GM21390 (cell line): ENCODE measurements at regions not wholly inside any gene's neighbourhood (a gene's known extent, or its start where the extent isn't known, plus 50 kb on each side); places are given as distances from the start of the nearest gene placed in this dataset.

Experiments
- ATAC-seq: cut with Tn5 transposase; IDR thresholded peaks from one replicate; pipeline ENCODE4 v1.9.1; 2021; ENCODE audit not compliant: unreplicated experiment

DNA sequence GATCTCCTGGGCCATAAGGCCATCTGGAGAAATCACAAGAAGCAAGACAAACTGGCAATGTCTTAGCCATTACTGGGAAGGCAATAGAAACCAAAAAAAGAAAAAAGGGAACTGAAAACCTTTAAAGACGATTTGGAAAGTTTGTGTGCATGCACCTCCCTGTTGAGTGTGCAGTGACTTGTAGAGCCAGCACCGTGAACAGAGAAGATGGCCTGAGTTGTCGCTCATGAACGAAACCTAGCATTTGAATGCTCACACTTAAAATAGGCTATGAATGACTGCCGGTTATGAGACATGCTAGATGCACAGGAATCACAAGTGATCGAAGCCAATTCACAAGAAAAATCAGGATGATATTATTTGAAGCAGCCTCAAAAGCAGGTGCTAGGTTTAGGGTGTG, 151.3 kb upstream of the ADO start:
- peak; percentile 84 for ATAC-seq

DNA sequence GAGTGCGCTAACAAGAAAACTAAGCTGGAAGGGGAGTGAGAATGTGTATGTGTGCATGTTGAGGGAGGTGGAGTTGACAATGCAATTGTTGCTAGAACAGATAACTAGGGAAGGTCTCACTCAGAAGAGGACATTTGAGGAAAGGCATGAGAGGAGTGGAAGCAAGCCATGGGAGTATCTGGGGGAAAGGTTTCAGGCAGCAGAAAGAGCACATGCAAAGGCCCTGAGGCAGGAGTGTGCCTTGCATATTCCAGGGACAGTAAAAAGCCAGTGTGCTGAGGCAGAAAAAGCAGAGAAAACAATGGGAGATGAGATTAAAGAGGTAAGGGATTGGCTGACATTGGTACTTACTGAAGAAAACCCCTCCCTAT, 149.6 kb upstream of the ADO start:
- no peak for ATAC-seq

GRCh38 chr10:62655337-62655994, 149.1 kb upstream of the ADO start:
- peak; percentile 83 for ATAC-seq

DNA sequence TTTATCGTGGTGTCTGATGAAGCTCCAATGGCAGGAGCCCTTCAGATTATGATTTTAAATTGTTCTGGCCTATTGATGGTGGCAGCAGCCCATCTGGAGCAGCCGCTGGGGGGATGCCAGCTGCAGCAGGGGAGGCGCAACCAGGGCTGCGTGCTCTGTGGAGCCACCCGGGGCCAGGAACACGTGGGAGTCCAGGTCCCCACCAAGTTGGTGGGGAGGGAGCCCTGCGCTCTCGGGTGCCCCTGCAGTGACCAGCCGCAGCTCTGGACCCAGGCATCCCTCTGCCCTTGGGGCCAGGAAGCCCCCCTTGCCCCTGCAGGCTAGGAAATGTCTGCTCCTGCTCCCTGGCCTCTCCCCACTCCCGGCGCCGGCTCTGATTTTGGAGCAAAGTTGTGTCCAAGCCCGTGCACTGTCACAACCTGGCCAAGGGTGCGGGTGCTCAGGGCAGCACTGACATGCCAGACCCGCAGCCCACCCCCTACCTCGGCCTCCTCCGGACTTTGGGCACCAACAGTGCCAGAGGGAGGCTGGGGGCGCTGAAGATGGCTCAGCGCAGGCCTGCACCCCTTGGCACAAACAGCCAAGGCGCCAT, 147.2 kb upstream of the ADO start:
- ATAC-seq = no peak

DNA sequence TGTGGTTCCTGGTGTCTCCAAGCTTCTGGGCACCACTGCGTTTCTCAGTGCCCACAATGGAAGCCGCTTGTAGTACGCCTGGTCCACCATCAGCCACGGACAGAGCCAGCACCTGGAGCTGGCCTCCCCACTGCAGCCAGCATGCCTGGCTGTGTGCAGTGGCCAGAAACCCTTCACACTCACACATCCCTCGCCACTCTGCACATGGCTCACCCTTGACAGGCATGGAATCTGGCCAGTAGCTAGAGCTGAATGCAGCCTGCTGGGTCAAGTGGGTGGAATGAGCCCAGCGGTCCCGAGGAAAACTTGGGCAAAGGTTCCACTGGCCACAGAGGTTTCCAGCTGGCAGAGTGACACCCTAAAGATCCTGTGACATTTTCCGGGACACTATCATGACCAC, 146.0 kb upstream of the ADO start:
- ATAC-seq = no peak

DNA sequence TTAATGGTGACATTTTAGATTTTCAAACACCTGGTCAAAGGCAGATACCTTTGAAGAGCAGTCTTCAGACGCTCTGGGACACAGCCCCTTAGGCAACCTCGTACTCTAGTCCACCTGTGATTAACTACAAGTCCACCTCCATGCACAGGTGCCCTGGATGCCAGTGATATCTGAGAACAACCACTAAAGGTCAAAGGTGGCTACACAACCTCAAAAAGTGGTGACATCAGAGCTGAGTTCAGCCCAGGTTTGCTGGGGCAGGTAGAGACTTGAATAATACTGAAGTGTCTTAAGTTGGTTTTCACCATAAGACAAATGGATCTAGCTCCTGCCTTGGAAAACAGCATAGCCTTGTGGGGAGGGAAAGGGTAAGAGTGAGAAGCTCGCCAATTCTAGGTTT, 143.4 kb upstream of the ADO start:
- ATAC-seq = no peak

- no peak for ATAC-seq
These were observed 142.0 kb upstream of the ADO start for GRCh38 chr10:62662486-62662885.

GRCh38 chr10:62665771-62666170, 138.7 kb upstream of the ADO start:
- no peak for ATAC-seq

- ATAC-seq = no peak
These were observed 138.2 kb upstream of the ADO start for GRCh38 chr10:62666275-62666674.

- no peak for ATAC-seq
These were observed 135.2 kb upstream of the ADO start for GRCh38 chr10:62669341-62669740.

DNA sequence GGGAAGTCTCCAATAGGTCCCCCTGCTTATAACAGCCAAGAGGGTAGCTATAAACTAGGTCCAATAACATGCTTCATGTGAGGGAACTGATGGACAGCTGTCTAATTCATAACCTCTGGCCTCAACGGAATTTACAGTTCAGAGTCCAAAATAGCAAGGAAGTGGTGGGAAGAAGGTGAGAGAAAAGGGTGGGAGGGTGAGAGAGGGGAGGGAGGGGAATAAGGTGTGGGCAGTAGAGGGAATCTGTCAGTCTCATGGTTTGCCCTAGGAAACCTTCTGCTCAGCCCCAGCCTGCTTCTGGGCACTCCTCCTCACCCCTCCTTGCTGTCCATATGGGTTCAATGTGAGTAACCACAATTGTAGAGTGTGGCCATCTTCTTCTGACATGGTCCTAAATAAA, 133.4 kb upstream of the ADO start:
- ATAC-seq = no peak

DNA sequence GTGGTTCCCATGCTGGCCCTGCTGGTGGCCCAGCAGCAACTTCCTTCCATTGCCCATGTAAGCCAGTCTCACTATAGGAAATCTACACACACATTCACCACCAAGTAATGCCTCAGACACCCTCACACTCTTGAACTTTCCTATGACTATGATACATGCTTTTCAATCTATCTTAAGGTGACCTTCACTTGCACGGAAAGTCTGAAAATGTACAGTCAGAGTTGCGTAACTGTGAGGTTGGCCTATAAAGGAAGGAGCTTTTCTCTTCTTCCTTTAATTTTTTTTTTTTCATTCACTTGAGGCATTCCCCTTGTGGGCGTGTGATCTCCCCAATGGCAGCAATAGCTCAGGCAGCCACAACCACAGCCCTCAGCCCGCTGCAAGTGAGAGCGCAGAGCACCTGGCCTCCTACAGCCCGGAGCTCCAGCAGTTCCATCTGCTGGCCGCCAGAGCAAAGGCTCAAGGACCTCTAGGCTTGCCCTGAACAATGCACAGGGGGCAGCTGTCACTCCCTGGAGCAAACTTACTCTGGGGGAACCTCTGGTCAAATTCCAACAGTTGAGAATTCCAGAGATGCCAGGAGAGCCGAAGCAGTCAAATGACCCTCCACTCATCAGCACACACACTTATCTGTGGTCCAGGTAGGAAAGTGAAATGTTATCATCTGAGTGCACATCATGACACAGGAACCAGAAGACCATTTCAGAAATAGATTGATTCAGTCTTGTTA, 123.1 kb upstream of the ADO start:
- peak; percentile 92 for ATAC-seq

- ATAC-seq = no peak
These were observed 119.6 kb upstream of the ADO start for GRCh38 chr10:62684911-62685310.

DNA sequence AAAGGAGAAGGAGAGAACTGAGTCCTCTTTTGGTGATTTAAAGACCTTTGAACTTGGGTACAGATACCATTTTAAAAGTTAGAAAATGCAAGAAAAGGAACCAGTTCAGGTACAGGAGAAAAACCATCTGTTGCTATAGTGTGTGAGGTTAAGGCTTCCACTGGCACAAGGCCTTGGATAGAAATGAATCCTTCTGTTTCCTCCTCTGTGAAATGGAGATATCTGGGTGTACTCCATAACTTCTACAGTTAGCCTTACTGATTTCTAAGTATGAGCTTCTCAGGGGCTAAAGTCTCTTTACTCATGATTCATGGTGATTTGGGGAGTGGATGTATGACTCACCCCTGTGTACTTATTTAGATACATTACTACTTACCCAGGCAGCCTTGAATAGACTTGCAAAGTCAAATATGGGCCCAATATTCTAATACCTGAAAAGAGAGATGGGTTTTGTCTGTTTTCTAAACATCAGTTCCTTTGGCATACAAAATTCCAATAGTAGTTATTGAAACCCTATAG, 117.2 kb upstream of the ADO start:
- no peak for ATAC-seq

GRCh38 chr10:62688971-62689700, 115.4 kb upstream of the ADO start:
- no peak for ATAC-seq

- no peak for ATAC-seq
These were observed 114.8 kb upstream of the ADO start for GRCh38 chr10:62689712-62690111.

- ATAC-seq = no peak
These were observed 113.8 kb upstream of the ADO start for GRCh38 chr10:62690703-62691102.

- no peak for ATAC-seq
These were observed 113.2 kb upstream of the ADO start for GRCh38 chr10:62691336-62691735.

DNA sequence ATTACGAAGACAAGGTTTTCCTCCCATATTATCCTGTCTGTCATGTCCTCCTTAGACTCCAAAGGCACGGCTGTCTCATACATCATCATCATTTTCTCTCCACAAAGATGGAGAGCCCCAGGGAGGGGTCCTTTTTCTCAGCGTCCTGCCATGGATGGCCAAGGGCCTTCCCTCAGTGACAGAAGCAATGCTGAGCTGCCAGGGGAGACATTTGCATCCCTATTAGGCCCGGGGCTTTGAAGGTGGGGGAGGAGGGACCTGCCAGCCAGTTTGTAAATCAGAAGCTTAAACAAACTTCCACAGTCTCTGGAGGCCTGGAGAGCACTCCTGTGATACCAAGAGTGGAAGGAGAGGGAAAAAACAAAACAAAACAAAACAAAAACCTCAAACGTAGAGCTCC, 112.4 kb upstream of the ADO start:
- ATAC-seq = no peak

DNA sequence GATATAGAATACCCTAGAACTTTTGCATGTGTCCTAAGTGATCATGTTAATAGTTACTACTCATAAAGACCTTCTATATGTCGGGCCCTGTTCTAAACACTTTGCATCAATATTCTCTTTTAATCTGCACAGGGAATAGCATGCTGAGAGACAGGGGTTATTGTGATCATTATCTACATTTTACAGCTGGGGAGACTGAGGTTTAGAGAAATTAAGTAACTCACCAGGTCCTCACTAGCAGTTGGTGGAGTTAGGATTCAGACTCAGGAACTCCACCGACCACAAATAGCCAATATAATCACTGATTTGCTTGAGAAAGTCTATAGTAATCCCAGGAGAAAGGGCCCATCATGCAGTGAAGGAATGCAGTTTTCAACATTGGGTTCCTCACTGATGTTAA, 111.2 kb upstream of the ADO start:
- ATAC-seq = no peak

DNA sequence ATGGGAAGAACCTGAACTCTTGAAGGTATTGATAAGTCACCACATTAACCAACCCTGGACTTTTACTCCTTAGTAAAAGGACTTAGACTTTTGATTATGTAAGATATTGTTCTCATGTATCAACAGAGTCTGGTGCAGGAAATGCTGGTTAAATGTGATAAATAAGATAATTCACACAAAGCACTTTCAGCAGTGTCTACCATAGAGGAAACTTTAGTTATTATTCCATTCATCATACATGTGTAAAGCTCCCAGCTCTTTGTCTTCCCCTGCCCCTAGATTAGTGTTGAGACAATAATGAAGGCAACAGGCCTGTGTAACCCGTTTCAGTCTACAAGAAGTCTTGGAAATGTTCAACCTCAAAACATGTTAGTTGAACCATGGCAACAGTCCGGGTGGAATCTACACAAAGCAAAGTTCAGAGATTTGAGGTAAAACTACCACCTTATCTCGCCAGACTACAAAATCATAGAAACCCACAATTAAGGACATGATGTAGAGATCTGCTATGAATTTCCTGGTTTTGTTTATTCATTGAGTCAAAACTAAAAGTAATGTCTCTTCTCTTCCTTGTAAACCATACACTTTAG, 109.9 kb upstream of the ADO start:
- no peak for ATAC-seq
